ENCODE measurements at regions not wholly inside any gene's neighbourhood (a gene's known extent, or its start where the extent isn't known, plus 50 kb on each side); places are given as distances from the start of the nearest gene placed in this dataset.

DNA sequence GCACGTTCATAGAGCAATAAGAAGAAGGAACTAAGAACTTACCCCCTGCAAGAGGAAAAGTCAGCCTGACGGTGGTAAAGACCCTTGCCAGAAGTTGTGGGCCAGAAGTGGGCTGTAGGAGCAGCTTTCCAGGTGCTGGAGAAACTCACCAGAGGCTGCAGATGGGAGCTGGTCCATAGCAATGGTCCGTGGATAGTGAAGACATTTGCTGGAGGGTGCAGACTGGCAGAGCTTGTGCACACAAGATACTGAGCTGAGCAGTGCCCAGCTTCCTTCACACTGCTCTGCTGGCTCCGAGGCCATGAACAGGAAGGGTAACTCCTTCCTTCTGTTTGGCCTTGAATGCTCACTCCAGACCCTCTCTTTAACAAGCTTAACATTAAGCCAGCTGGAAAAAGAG lies 149.8 kb upstream of the BNIP2 start:
- H3K4me3 Mint-ChIP-seq = no peak overlapping the region
- H3K9me3 Mint-ChIP-seq = peaks cover 0 to 4% (median 0%) of the 10 kb centered on the region in 7 donors

DNA sequence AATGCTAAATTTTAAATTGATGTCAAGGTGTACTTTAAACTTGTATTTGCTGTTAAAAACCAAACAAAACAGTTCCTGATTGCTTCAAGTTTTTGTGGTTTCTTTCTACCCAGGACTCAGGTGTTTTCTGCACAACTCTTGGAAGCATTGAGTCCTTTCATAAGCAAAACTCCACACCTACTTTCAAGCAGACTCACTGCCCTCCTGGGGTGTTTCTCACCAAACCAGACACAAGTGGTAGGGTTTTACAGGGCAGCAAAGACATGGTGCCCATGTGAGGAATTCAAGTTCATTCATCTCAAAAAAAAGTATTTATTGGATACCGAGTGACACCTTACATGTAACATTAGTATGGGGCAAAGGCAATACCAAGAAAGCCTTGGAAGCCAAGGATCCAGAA lies 146.7 kb upstream of the BNIP2 start:
- ATAC-seq (ENCODE audit: low read depth in 2 of 2) (no peak), DNase-seq (no peak)
- Mint-ChIP-seq H3K9me3 (no peaks in the 10 kb centered on the region), H3K27me3 (peaks cover 5 to 25% (median 8%) of the 10 kb centered on the region in 3 donors), H3K27ac (no peak overlapping the region), H3K4me1 (no peaks in the 10 kb centered on the region), H3K4me3 (no peak overlapping the region), H3K36me3 (no peaks in the 10 kb centered on the region)

More for the DNA sequence above, 149.8 kb upstream of the BNIP2 start:
- Mint-ChIP-seq H3K27ac (peak overlapping the region in 1 of 6 donors; percentile 40), H3K27me3 (peaks cover 5 to 40% (median 13%) of the 10 kb centered on the region in 3 donors), H3K4me1 (no peaks in the 10 kb centered on the region), H3K36me3 (no peaks in the 10 kb centered on the region)
- no peak for DNase-seq
- ATAC-seq (ENCODE audit: low read depth in 2 of 2) = no peak

DNA sequence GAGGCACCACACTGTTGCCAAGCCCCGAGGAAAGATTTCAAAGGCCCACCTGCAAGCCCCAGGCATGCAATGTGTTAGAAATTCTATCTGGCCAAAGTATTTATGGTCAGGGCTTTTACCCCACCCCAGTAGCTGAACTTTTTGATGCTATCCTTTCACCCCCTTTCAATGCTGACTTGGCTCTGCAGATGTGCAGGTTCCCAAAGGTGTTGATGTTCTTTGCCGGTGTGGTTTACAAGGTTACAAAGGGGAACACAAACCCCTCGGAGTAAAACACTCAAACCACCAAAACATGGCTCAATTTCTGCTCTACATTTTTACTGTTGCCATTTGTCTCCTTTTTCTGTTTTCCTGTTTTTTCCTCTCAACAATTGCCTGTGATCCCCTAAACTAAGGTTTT lies 145.4 kb upstream of the BNIP2 start:
- Mint-ChIP-seq H3K4me3 (no peak overlapping the region), H3K9me3 (no peaks in the 10 kb centered on the region), H3K27me3 (peaks cover 5 to 25% (median 5%) of the 10 kb centered on the region in 3 donors), H3K4me1 (no peaks in the 10 kb centered on the region), H3K27ac (no peak overlapping the region), H3K36me3 (no peaks in the 10 kb centered on the region)
- no peak for ATAC-seq (ENCODE audit: low read depth in 2 of 2)
- DNase-seq = no peak

DNA sequence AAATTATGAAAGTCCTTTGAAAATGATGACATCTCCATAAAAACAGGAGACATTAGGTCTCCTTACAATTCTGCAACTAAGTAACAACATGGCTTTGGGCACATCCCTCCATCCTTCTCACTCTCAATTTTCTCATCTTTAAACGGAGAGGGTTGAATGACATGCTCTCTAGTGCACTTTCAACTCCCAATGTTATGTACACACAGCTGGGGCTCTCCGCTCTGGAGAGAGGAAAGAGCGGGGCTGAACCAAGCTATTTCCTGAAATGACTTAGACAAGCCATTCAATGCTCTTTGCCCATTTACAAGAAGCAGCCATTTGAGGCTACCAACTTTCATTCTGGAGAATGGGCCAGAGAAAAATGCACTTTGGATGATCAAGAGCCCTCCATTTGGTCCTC lies 144.2 kb upstream of the BNIP2 start:
- H3K27me3 Mint-ChIP-seq = peaks cover 0 to 18% (median 5%) of the 10 kb centered on the region in 3 donors
- H3K27ac Mint-ChIP-seq = no peak overlapping the region
- H3K4me1 Mint-ChIP-seq = no peaks in the 10 kb centered on the region

DNA sequence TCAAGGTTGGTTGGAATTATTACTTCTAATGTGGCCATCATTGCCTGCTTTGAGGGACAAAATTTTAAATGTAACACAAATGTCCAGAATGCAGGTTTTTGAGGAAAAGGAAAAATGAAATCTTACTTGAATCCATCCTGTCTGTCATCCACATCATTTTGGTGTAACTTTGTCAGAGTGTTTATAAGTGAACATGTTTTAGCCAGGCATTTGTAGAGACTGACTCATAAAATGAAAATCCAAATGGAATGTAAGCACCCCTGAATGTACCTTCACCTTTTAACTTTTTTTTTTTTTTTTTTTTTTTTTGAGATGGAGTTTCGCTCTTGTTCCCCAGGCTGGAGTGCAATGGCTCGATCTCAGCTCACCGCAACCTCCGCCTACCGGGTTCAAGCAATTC lies 141.8 kb upstream of the BNIP2 start:
- H3K27me3 Mint-ChIP-seq = peaks cover 0 to 5% (median 0%) of the 10 kb centered on the region in 3 donors
- ATAC-seq (ENCODE audit: low read depth in 2 of 2) = no peak
- no peaks in the 10 kb centered on the region for H3K9me3 Mint-ChIP-seq
- no peak overlapping the region for H3K27ac Mint-ChIP-seq
- H3K4me1 Mint-ChIP-seq = no peaks in the 10 kb centered on the region
- no peak overlapping the region for H3K4me3 Mint-ChIP-seq
- no peak for DNase-seq
- H3K36me3 Mint-ChIP-seq = no peaks in the 10 kb centered on the region

More for the DNA sequence above, 144.2 kb upstream of the BNIP2 start:
- Mint-ChIP-seq H3K4me3 (no peak overlapping the region), H3K9me3 (no peaks in the 10 kb centered on the region), H3K36me3 (no peaks in the 10 kb centered on the region)
- ATAC-seq (ENCODE audit: low read depth in 2 of 2) (no peak), DNase-seq (no peak)

DNA sequence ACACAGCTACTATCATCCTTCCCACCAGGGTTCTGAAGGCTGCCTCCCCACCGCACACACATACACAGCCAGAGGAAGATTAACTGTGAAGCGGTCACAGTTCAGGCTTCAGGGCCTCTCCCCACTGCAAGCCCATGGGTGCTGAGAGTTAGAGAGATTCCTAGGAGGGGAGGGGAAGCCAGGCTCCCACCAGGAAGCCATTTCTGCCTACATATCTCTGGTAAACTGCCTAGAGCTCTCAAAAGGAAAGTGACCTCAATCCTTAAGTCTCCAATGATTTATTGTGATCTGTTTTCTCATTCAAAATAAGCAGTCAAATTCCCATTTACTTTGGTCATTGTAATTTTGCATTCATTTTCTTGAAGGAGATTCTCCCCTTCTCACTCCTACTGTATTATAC lies 141.0 kb upstream of the BNIP2 start:
- Mint-ChIP-seq H3K36me3 (no peaks in the 10 kb centered on the region), H3K9me3 (peaks cover 0 to under 1% (median 0%) of the 10 kb centered on the region in 7 donors), H3K4me3 (no peak overlapping the region), H3K27me3 (peaks cover 0 to 5% (median 0%) of the 10 kb centered on the region in 3 donors), H3K27ac (no peak overlapping the region), H3K4me1 (no peaks in the 10 kb centered on the region)
- ATAC-seq (ENCODE audit: low read depth in 2 of 2) (no peak), DNase-seq (no peak)

DNA sequence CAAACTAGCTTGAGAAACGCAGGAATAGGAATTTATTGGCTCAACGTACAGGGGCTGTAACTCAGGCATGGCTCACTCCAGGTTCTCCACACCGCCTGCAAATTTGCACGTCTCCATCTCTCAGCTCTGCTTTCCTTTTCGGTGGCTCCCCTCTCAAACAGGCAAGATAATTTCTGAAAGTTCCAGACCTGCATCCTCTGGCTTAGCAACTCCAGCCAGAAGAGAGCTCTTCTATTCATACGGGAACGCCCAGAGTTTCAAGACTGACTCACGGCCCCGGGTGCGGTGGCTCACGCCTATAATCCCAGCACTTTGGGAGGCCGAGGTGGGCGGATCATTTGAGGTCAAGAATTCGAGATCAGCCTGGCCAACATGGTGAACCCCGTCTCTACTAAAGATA lies 139.7 kb upstream of the BNIP2 start:
- DNase-seq (no peak), ATAC-seq (ENCODE audit: low read depth in 2 of 2) (no peak)
- Mint-ChIP-seq H3K36me3 (no peaks in the 10 kb centered on the region), H3K9me3 (peaks cover 0 to 10% (median 2%) of the 10 kb centered on the region in 7 donors), H3K27me3 (peaks cover 0 to 5% (median 0%) of the 10 kb centered on the region in 3 donors), H3K4me3 (no peak overlapping the region), H3K4me1 (no peaks in the 10 kb centered on the region), H3K27ac (no peak overlapping the region)

DNA sequence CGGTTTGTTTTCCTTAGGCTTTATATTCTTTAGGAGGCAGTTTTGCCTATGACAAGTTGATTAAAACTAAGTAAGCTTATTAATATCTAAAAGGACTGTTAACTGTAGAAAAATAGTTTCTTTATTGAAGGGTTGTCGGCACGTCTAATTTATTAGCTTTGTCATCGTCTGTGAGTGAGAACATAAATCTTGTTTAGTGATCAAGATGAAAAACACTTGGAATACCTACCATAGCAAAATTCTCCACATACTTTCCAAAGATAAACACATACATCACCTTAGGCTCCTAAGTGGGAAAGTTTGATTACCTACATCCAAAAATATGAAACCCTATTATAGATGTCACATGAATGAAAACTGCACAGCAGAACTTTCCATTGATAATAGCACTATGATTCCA lies 139.1 kb upstream of the BNIP2 start:
- Mint-ChIP-seq H3K27me3 (peaks cover 0 to 5% (median 0%) of the 10 kb centered on the region in 3 donors), H3K9me3 (peaks cover 0 to 16% (median 2%) of the 10 kb centered on the region in 7 donors), H3K4me1 (no peaks in the 10 kb centered on the region), H3K27ac (no peak overlapping the region), H3K36me3 (no peaks in the 10 kb centered on the region), H3K4me3 (no peak overlapping the region)
- DNase-seq (no peak), ATAC-seq (ENCODE audit: low read depth in 2 of 2) (no peak)

DNA sequence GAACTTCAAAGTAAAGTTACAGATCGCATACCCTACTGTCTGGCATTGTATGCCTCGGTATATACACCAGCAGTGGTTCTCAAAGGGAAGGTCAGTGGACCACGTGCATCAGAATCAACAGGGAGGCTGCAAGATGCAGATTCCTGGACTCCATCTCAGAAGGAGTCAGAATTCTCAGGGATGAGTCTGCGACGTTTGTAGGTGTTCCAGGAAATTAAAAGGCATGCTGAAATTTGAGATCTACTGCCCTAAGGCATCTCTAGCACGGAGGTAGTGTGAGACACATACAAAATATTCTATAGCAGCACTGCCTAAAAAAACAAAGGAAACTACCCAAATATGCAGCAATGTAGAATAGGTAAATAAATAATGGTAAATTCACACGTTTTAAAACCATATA lies 136.8 kb upstream of the BNIP2 start:
- Mint-ChIP-seq H3K27me3 (peaks cover 5 to 8% (median 7%) of the 10 kb centered on the region in 3 donors), H3K9me3 (peaks cover 0 to 19% (median 2%) of the 10 kb centered on the region in 7 donors), H3K27ac (no peak overlapping the region), H3K4me3 (no peak overlapping the region), H3K4me1 (no peaks in the 10 kb centered on the region), H3K36me3 (no peaks in the 10 kb centered on the region)
- ATAC-seq (ENCODE audit: low read depth in 2 of 2) (no peak), DNase-seq (no peak)

DNA sequence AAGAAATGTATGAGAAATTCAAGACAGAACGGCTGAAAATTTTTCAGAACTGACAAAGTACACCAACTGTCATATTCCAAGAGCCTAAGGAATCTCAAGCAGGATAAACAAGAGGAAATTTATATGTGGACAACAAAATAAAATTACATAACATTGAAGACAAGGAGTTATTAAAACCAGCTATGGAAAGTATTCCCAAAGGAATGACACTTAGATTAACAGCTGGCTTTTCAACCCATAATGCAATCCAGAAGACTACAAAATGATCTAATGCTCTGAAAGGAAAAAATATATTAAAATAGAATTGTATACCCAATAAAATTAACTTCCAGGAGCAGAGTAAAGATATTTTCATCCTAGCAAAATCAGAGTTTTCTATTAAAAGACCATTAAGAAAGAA lies 132.2 kb upstream of the BNIP2 start:
- no peaks in the 10 kb centered on the region for H3K36me3 Mint-ChIP-seq

DNA sequence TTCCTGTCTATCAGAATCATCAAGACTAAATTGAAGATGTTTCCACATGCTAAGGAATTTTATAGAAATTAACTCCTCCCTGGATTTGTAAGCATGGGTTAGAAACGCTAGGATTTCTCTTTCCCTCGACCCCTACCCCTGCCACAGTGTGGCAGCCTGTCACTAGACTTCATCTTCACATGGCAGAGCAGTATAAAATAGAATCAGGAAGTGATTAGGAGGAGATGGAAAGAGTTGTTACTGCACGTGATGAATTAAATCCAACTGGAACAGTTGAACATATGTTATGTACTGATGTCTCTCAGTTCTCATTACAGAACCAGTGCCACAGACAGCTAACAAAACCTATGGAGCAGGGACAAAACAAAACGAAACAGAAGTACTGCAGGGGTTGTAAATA lies 130.0 kb upstream of the BNIP2 start:
- Mint-ChIP-seq H3K36me3 (no peaks in the 10 kb centered on the region), H3K27ac (no peak overlapping the region), H3K4me1 (no peaks in the 10 kb centered on the region), H3K27me3 (peaks cover 31 to 57% (median 32%) of the 10 kb centered on the region in 3 donors), H3K9me3 (peaks cover 0 to 12% (median 0%) of the 10 kb centered on the region in 7 donors), H3K4me3 (no peak overlapping the region)
- DNase-seq (no peak), ATAC-seq (ENCODE audit: low read depth in 2 of 2) (no peak)

More for the DNA sequence above, 132.2 kb upstream of the BNIP2 start:
- Mint-ChIP-seq H3K27ac (no peak overlapping the region), H3K4me1 (no peaks in the 10 kb centered on the region), H3K27me3 (peaks cover 21 to 43% (median 30%) of the 10 kb centered on the region in 3 donors), H3K4me3 (no peak overlapping the region), H3K9me3 (peaks cover 0 to 19% (median 2%) of the 10 kb centered on the region in 7 donors)
- DNase-seq (no peak), ATAC-seq (ENCODE audit: low read depth in 2 of 2) (no peak)

DNA sequence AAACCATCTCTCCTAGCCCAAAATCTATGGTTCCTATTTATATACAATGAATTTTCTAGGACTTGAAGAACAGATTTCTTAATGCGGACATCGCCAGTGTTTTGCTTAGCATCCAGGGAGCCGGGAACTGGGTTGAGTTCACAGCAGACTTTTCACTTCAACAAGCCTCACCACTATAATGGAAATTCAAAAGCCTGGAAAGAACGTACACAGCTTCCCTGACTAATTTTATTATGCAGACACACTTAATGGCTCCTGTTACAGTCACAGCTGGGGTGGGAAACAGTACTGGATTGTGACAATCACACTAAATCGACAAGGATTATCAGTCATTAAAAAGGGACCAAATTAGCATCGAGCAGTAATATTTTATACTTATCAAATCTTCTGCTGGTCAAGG lies 129.2 kb upstream of the BNIP2 start:
- Mint-ChIP-seq H3K4me3 (no peak overlapping the region), H3K4me1 (no peaks in the 10 kb centered on the region), H3K27me3 (peaks cover 34 to 64% (median 39%) of the 10 kb centered on the region in 3 donors), H3K27ac (no peak overlapping the region), H3K9me3 (peaks cover 0 to 4% (median 0%) of the 10 kb centered on the region in 7 donors), H3K36me3 (no peaks in the 10 kb centered on the region)
- DNase-seq (no peak), ATAC-seq (ENCODE audit: low read depth in 2 of 2) (no peak)

DNA sequence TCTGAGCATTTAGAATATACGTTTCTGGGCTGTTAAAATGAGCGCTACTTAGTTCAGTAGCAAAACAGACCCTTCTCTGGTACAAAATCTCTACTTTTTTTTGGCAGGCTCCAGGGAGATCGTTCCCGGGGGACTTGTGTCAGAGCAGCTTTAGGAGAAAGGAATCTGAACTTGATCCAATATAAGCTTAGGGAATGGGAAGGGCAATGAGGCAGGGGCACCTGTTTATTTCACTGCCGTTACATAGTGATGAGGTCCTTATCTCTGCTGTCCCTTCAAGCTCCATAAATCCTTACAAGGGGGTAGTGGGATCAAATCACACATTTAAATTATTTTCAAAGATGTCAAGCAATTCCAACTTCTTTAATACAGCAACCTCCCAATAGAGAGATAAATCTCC lies 128.7 kb upstream of the BNIP2 start:
- Mint-ChIP-seq H3K27me3 (peaks cover 37 to 69% (median 44%) of the 10 kb centered on the region in 3 donors), H3K27ac (no peak overlapping the region), H3K4me1 (no peaks in the 10 kb centered on the region), H3K36me3 (no peaks in the 10 kb centered on the region), H3K4me3 (no peak overlapping the region), H3K9me3 (no peaks in the 10 kb centered on the region)
- no peak for DNase-seq
- no peak for ATAC-seq (ENCODE audit: low read depth in 2 of 2)

DNA sequence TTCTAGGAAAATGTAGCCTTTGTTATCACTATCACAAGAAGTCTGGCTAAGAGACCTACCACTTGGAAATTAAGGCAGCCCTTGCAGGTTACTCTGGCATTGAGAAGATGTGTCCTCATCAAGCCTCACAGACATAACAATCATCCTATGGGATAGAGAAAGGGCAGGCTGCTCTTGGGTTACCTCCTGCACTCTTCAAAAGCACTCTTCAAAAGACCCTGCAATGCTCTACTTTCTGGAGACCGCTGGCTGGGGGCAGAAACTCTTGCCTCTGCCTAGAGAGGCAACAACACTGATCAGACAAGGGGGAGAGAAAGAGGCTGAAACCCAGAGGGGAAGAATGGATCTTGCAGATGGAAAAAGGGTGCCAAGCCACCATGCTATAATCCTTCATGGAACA lies 127.9 kb upstream of the BNIP2 start:
- Mint-ChIP-seq H3K9me3 (no peaks in the 10 kb centered on the region), H3K36me3 (no peaks in the 10 kb centered on the region), H3K27ac (no peak overlapping the region), H3K4me3 (no peak overlapping the region), H3K27me3 (peaks cover 40 to 73% (median 51%) of the 10 kb centered on the region in 3 donors), H3K4me1 (no peaks in the 10 kb centered on the region)
- DNase-seq (no peak), ATAC-seq (ENCODE audit: low read depth in 2 of 2) (no peak)

DNA sequence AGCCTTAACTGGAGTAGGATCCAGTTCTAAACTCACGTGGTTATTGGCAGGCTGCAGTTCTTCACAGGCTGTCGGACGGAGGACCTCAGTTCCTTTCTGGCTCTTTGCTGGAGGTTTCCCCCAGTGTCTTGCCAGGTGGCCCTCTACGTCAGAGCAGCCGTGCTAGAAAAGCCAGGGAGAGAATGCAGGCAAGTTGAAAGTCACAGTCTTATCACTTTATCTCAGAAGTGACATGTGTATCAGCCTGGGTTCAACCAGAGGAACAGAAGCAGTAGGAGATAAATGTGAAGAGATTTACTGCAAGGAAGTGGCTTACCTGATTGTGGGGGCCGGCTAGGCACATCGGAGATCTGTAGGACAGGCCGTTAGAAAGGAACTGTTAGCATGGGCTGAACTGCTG lies 125.3 kb upstream of the BNIP2 start:
- Mint-ChIP-seq H3K4me3 (no peak overlapping the region), H3K4me1 (no peaks in the 10 kb centered on the region), H3K27me3 (peaks cover 39 to 62% (median 51%) of the 10 kb centered on the region in 3 donors), H3K27ac (peak overlapping the region in 1 of 6 donors; percentile 44), H3K36me3 (no peaks in the 10 kb centered on the region), H3K9me3 (no peaks in the 10 kb centered on the region)
- ATAC-seq (ENCODE audit: low read depth in 2 of 2) (no peak), DNase-seq (no peak)

All from naive B cell (primary cell).